ENCODE measurements at regions not wholly inside any gene's neighbourhood (a gene's known extent, or its start where the extent isn't known, plus 50 kb on each side); places are given as distances from the start of the nearest gene placed in this dataset.
A peak's percentile ranks its signal among the peaks of the same experiment; 100 is the strongest.

DNA sequence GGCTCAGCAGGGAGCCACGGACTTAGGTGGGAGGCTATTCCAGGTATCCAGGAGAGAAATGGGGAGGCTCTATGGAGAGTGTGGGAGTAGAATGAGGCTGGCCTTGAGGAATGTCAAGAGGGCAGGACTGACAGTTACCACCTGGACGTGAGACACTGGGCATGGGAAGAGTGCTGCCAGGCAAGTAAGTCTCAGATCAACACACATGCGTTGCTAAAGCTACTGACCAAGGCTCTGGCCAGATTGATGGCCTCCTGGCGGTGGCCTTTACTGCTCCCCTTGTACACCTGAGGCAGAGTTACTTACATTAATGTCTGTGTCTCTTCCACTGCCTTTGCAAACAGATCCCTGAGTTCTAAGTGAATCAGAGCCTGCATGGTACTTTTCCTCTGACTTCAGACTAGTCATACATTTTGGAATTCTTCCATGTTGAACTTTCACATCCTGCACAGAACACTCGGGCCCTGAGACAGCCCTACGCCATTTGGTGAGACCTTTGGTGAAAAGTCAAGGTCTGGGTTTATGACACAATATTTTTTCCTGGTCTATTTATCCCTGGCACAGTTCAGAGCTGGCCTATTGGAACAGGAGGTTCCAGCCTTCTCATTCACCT is 398.8 kb upstream of the TRIB2 start:
- FAIRE-seq (no peak), ATAC-seq (peak in 1 of 2 experiments; percentile 55; a peak in 5 of 6 replicates), DNase-seq (ENCODE audit: low read depth in 1 of 2, low spot score in 1 of 2) (no peak)
- Histone ChIP-seq H3K4me3 (no peak overlapping the region), H3K4me2 (peak overlapping the region; percentile 19; the same call in 1 of the 3 replicates), H3K4me1 (peaks cover 4% of the 10 kb centered on the region; the same call in 1 of the 3 replicates), H3K27ac (no peak overlapping the region), H3K9me3 (no peaks in the 10 kb centered on the region)
- TF ChIP-seq EHF (CRISPR knock-in tag; IDR thresholded peaks at IDR 0.05) (no peak), CEBPB (IDR thresholded peaks at IDR 0.05) (no peak)
- 4% methylated on average over 6 of the region's 6 CpGs for WGBS (ENCODE audit: missing lambda C conversion rate)
- CTCF ChIA-PET = interaction anchor here (0.7 to 1.4 kb wide), 2 partner anchors 174 to 454 kb away, joined by 3 read pairs; no protein-coding TSS in a partner anchor
- POLR2A ChIA-PET = no interaction called here

DNA sequence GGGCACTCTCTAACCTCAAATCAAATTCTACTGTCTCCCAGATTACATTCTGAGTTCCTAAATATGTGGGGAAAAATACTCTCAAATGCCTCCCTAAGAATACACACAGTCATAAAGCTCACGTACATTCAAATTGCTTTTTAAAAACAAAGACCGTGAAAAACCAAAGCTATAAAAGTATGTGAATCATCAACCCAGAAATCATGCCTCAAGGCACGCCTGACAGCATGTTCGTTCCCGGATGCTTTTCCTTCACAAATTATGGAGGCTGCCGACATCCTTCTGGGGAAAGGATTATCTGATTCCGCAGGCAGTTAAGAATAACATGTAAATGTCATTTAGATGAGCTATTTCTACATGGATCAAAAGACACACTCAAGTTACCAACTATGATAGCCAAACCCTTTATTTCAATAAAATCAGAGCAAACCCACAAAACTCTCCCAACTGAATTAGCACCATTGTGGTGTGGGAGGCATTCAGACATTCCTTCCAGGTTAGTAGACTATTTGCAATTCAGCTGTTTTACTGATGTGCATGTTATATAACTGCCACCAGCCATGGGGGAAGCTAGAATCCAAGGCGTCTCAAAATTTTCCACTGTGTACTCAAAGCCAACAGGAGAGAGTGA is 398.2 kb upstream of the TRIB2 start:
- WGBS (ENCODE audit: missing lambda C conversion rate) = 17% methylated on average over 8 of the region's 8 CpGs
- Histone ChIP-seq H3K4me1 (peaks cover 4% of the 10 kb centered on the region; the same call in 1 of the 3 replicates), H3K4me2 (peak overlapping the region; percentile 19; the same call in 1 of the 3 replicates), H3K27ac (no peak overlapping the region), H3K9me3 (no peaks in the 10 kb centered on the region), H3K4me3 (no peak overlapping the region)
- ATAC-seq (no peak), FAIRE-seq (no peak), DNase-seq (ENCODE audit: low read depth in 1 of 2, low spot score in 1 of 2) (no peak)
- ChIA-PET CTCF (interaction anchor here (0.7 to 1.4 kb wide), 5 partner anchors 11 to 455 kb away, joined by 3 to 4 read pairs (median 3); no protein-coding TSS in a partner anchor), POLR2A (no interaction called here)
- TF ChIP-seq HEYL (CRISPR knock-in tag; IDR thresholded peaks at IDR 0.05) (no peak), KDM5A (IDR thresholded peaks at IDR 0.05) (no peak), NPAS2 (CRISPR knock-in tag; IDR thresholded peaks at IDR 0.05; ENCODE audit: borderline replicate concordance) (no peak)

DNA sequence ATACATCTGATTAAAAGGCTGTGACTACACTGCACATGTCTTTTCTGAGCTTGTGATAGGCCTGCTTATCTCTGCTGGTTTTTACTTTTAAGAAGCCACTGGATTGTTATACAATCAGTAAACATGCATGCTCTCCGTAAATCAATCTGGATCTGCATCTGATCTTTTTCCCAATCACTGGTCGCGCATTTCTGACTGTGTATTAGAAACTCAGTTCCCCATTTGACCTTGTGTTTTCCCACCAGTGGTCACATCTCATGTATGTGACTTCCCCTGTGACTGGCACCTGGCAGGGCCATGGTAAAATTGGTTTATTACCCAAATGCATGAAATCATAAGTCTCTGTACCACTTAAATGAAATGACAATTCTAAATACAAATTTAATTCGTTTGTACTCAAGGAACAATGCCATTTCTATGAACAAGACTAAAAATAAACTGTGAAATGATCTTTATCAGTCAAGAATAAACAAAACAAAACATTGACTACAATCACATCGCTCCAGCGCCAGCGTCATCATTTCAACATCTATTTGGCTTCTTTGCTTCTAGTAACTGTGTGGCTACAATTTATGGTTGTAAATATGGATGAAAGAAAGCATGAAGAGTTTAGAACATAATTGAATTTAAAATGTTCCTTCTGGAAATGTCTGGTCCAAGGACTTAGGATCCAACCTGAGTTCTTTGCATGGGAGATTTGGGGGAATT is 396.6 kb upstream of the TRIB2 start:
- Histone ChIP-seq H3K9me3 (no peaks in the 10 kb centered on the region), H3K4me1 (peaks cover 4% of the 10 kb centered on the region; the same call in 1 of the 3 replicates), H3K27ac (no peak overlapping the region), H3K4me2 (no peak overlapping the region), H3K4me3 (no peak overlapping the region)
- 59% methylated on average over 7 of the region's 7 CpGs for WGBS (ENCODE audit: missing lambda C conversion rate)
- ChIA-PET POLR2A (no interaction called here), CTCF (no interaction called here)
- no peak for DNase-seq (ENCODE audit: low read depth in 1 of 2, low spot score in 1 of 2)
- FAIRE-seq = no peak
- ATAC-seq = no peak
- no peak for TF ChIP-seq EHMT2 (IDR thresholded peaks at IDR 0.05; ENCODE audit: low read depth)
- TF ChIP-seq FOXS1 (CRISPR knock-in tag; IDR thresholded peaks at IDR 0.05) = no peak
- TF ChIP-seq, protein P1, sequence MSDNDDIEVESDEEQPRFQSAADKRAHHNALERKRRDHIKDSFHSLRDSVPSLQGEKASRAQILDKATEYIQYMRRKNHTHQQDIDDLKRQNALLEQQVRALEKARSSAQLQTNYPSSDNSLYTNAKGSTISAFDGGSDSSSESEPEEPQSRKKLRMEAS (IDR thresholded peaks at IDR 0.05) = no peak
- TF ChIP-seq GATA3 (IDR thresholded peaks at IDR 0.05; ENCODE audit: borderline replicate concordance) = no peak
- TF ChIP-seq KDM1A (IDR thresholded peaks at IDR 0.05; ENCODE audit: low read depth) = no peak
- no peak for TF ChIP-seq TP53 (CRISPR knock-in tag; IDR thresholded peaks at IDR 0.05)
- no peak for TF ChIP-seq NPAS2 (CRISPR knock-in tag; IDR thresholded peaks at IDR 0.05; ENCODE audit: borderline replicate concordance)
- no peak for TF ChIP-seq ESRRA (IDR thresholded peaks at IDR 0.05; ENCODE audit: borderline replicate concordance, low read length)
- no peak for TF ChIP-seq PHF8 (IDR thresholded peaks at IDR 0.05; ENCODE audit: borderline replicate concordance, low read depth)
- no peak for TF ChIP-seq SREBF2 (IDR thresholded peaks at IDR 0.05)
- TF ChIP-seq EHF (CRISPR knock-in tag; IDR thresholded peaks at IDR 0.05) = no peak

DNA sequence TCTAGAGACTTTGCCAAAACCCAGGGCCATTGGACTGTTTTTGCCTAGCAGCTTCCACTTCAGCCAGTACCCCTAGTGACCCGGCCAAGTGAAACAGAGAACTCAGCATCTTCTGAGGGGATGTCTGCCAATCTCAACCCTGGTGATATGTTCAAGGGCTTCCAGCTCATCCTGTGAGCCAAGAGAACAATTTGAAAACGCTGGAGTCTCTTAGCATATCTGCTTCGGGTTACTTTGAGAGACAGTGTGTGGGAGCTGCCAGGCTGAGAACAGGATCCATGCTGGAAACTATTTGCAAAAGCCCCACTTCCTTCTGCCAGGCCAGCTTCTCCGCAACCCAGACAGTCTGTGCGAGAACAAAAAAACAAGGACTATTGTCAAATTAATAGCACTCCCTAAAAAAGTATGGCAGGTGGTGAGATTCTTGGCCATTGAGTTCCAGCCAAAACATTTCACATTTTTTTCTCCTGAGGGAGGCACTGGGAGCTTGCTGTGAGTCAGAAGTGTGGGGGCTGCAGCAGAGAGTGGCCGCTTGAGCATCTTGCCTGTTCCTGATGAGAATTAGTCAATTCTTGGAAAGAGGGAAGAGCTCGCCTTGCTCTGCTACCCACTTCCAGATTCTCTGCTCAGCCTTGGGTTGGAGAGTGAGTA is 395.6 kb upstream of the TRIB2 start:
- FAIRE-seq = no peak
- no peak overlapping the region for H3K27ac ChIP-seq
- H3K4me1 ChIP-seq = peaks cover 4% of the 10 kb centered on the region; the same call in 1 of the 3 replicates
- H3K9me3 ChIP-seq = no peaks in the 10 kb centered on the region
- no peak overlapping the region for H3K4me2 ChIP-seq
- ChIA-PET CTCF (interaction anchor here (1.0 to 1.1 kb wide), 2 partner anchors 102 to 686 kb away, joined by 3 to 4 read pairs; no protein-coding TSS in a partner anchor), POLR2A (no interaction called here)
- WGBS (ENCODE audit: missing lambda C conversion rate) = 34% methylated on average over 7 of the region's 7 CpGs
- no peak overlapping the region for H3K4me3 ChIP-seq
- DNase-seq (ENCODE audit: low read depth in 1 of 2, low spot score in 1 of 2) = no peak
- TF ChIP-seq CBX8 (IDR thresholded peaks at IDR 0.05) = no peak
- TF ChIP-seq KDM5A (IDR thresholded peaks at IDR 0.05) = no peak
- ATAC-seq = no peak

All from A549 (cell line).